ENCODE measurements at regions not wholly inside any gene's neighbourhood (a gene's known extent, or its start where the extent isn't known, plus 50 kb on each side); places are given as distances from the start of the nearest gene placed in this dataset.

GRCh38 chr2:120936476-120937334, 201.0 kb downstream of the GLI2 start:
- TF ChIP-seq POLR2A (IDR thresholded peaks at IDR 0.05; ENCODE audit: extremely low read depth, insufficient read length) (no peak), CTCF (IDR thresholded peaks at IDR 0.05; ENCODE audit: low read depth, low read length) (no peak), MYC (IDR thresholded peaks at IDR 0.05; ENCODE audit: low read depth, low read length) (no peak)
- TF ChIP-seq, protein P1, sequence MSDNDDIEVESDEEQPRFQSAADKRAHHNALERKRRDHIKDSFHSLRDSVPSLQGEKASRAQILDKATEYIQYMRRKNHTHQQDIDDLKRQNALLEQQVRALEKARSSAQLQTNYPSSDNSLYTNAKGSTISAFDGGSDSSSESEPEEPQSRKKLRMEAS (IDR thresholded peaks at IDR 0.05; ENCODE audit: low read depth, low read length) = no peak

All from NB4 (cell line).